ENCODE measurements at regions not wholly inside any gene's neighbourhood (a gene's known extent, or its start where the extent isn't known, plus 50 kb on each side); places are given as distances from the start of the nearest gene placed in this dataset.

DNA sequence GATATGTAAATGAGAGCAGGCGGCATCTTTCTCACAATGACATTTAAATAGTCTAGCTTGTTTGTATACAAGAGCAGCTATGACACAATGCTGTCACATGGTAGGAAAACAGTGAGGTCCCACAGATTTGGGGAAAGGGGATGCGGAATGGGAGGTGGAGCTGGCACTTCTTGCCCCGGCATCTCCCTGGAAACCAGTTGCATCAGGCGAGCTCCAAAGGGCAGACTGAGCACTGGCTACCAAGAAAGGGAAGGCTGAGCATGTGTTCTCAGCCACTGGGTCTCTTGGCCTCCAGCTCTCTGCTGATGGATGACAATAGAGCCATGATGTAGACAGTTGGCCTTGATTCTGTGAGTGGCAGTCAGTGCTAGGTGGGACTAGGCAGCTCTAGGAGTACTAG lies 109.0 kb downstream of the UCHL1 start:
- no peak overlapping the region for H2AFZ ChIP-seq (ENCODE audit: insufficient read depth, low read depth, low read length, poor library complexity, severe bottlenecking)
- intact Hi-C loops (cut with micrococcal nuclease) = no loop called here
- Mint-ChIP-seq H3K9me3 (ENCODE audit: insufficient read depth) (no peaks in the 10 kb centered on the region), H3K27me3 (peaks cover 38% of the 10 kb centered on the region), H3K4me3 (no peak overlapping the region), H3K27ac (no peak overlapping the region), H3K4me1 (peaks cover 9% of the 10 kb centered on the region)
- no peak overlapping the region for H3K4me2 ChIP-seq (replicated peaks; ENCODE audit: low read depth, low read length, poor library complexity, severe bottlenecking)
- 98% methylated on average over 3 of the region's 4 CpGs for WGBS (ENCODE audit: insufficient coverage)
- DNase-seq = no peak
- H3K79me2 ChIP-seq (ENCODE audit: control insufficient read depth, insufficient read depth, low read length) = no peaks in the 10 kb centered on the region
- no peak overlapping the region for H3K27ac ChIP-seq (ENCODE audit: low read length in 2 of 2)
- ChIA-PET CTCF (no interaction called here), POLR2A (no interaction called here)
- H3K27me3 ChIP-seq (replicated peaks in 1 of 4; ENCODE audit: control extremely low read depth in 1 of 4, control insufficient read depth in 3 of 4, insufficient read depth in 4 of 4, low read length in 3 of 4) = peaks cover 0 to 19% (median 9%) of the 10 kb centered on the region in 4 experiments
- no peaks in the 10 kb centered on the region for H3K36me3 ChIP-seq (replicated peaks in 1 of 2; ENCODE audit: control extremely low read depth in 1 of 2, control insufficient read depth in 1 of 2, extremely low read depth in 1 of 2, insufficient read depth in 2 of 2, low read length in 1 of 2)
- no peak overlapping the region for H3K4me3 ChIP-seq (ENCODE audit: control extremely low read depth in 1 of 5, extremely low read depth in 1 of 5, insufficient read depth in 1 of 5, low read depth in 2 of 5, low read length in 4 of 5)
- peaks cover 0 to 8% (median 0%) of the 10 kb centered on the region in 3 donors for H3K9me3 ChIP-seq (ENCODE audit: control extremely low read depth in 1 of 3, control insufficient read depth in 2 of 3, insufficient read depth in 1 of 3, low read length in 2 of 3)
- peaks cover 7 to 9% of the 10 kb centered on the region in 2 donors for H3K4me1 ChIP-seq (ENCODE audit: control insufficient read depth in 2 of 2, insufficient read depth in 2 of 2, low read length in 2 of 2)
- no peak overlapping the region for H3K9ac ChIP-seq (ENCODE audit: low read length)
- no peak for ATAC-seq (ENCODE audit: low read depth)
- H4K20me1 ChIP-seq (ENCODE audit: control insufficient read depth, insufficient read depth, low read length, poor library complexity, severe bottlenecking) = no peaks in the 10 kb centered on the region
- TF ChIP-seq CTCF (IDR thresholded peaks at IDR 0.05) (no peak), EZH2 (IDR thresholded peaks at IDR 0.05; ENCODE audit: borderline replicate concordance, insufficient read depth, low read depth, low read length, poor library complexity, severe bottlenecking) (no peak)

GRCh38 chr4:41366911-41367517 lies 110.3 kb downstream of the UCHL1 start:
- Histone ChIP-seq H3K4me2 (replicated peaks; ENCODE audit: low read depth, low read length, poor library complexity, severe bottlenecking) (no peak overlapping the region), H3K79me2 (ENCODE audit: control insufficient read depth, insufficient read depth, low read length) (no peaks in the 10 kb centered on the region), H4K20me1 (ENCODE audit: control insufficient read depth, insufficient read depth, low read length, poor library complexity, severe bottlenecking) (no peaks in the 10 kb centered on the region), H3K4me3 (ENCODE audit: control extremely low read depth in 1 of 5, extremely low read depth in 1 of 5, insufficient read depth in 1 of 5, low read depth in 2 of 5, low read length in 4 of 5) (no peak overlapping the region), H3K27me3 (replicated peaks in 1 of 4; ENCODE audit: control extremely low read depth in 1 of 4, control insufficient read depth in 3 of 4, insufficient read depth in 4 of 4, low read length in 3 of 4) (peaks cover 0 to 6% (median 2%) of the 10 kb centered on the region in 4 experiments), H3K36me3 (replicated peaks in 1 of 2; ENCODE audit: control extremely low read depth in 1 of 2, control insufficient read depth in 1 of 2, extremely low read depth in 1 of 2, insufficient read depth in 2 of 2, low read length in 1 of 2) (no peaks in the 10 kb centered on the region), H3K27ac (ENCODE audit: low read length in 2 of 2) (no peak overlapping the region), H3K9me3 (ENCODE audit: control extremely low read depth in 1 of 3, control insufficient read depth in 2 of 3, insufficient read depth in 1 of 3, low read length in 2 of 3) (no peaks in the 10 kb centered on the region), H3K4me1 (ENCODE audit: control insufficient read depth in 2 of 2, insufficient read depth in 2 of 2, low read length in 2 of 2) (no peaks in the 10 kb centered on the region), H3K9ac (ENCODE audit: low read length) (no peak overlapping the region), H2AFZ (ENCODE audit: insufficient read depth, low read depth, low read length, poor library complexity, severe bottlenecking) (no peak overlapping the region)
- Mint-ChIP-seq H3K27ac (no peak overlapping the region), H3K4me1 (peaks cover under 1% of the 10 kb centered on the region), H3K9me3 (ENCODE audit: insufficient read depth) (no peaks in the 10 kb centered on the region), H3K4me3 (no peak overlapping the region), H3K27me3 (peaks cover 29% of the 10 kb centered on the region)
- TF ChIP-seq EZH2 (IDR thresholded peaks at IDR 0.05; ENCODE audit: borderline replicate concordance, insufficient read depth, low read depth, low read length, poor library complexity, severe bottlenecking) (no peak), CTCF (IDR thresholded peaks at IDR 0.05) (no peak)
- no peak for DNase-seq
- no CpG with 5 or more reads among the region's 4 CpGs for WGBS (ENCODE audit: insufficient coverage)
- POLR2A ChIA-PET = no interaction called here
- CTCF ChIA-PET = no interaction called here
- intact Hi-C loops (cut with micrococcal nuclease) = no loop called here
- no peak for ATAC-seq (ENCODE audit: low read depth)

Measured in B cell (primary cell).